SIG-M5 treated with dmso at 0.1 percent for 504 hours (cell line): ENCODE measurements at regions not wholly inside any gene's neighbourhood (a gene's known extent, or its start where the extent isn't known, plus 50 kb on each side); places are given as distances from the start of the nearest gene placed in this dataset.
A peak's percentile ranks its signal among the peaks of the same experiment; 100 is the strongest.
"Not testable (repeated sequence)": the region's sequence is repeated elsewhere in the genome, so short reads cannot be mapped to it uniquely, and the experiment has no call there.

Source experiments
- DNase-seq: peaks from one replicate; lab custom pipeline; 2025; ENCODE audit not compliant: unreplicated experiment; lab: John Stamatoyannopoulos, UW

DNA sequence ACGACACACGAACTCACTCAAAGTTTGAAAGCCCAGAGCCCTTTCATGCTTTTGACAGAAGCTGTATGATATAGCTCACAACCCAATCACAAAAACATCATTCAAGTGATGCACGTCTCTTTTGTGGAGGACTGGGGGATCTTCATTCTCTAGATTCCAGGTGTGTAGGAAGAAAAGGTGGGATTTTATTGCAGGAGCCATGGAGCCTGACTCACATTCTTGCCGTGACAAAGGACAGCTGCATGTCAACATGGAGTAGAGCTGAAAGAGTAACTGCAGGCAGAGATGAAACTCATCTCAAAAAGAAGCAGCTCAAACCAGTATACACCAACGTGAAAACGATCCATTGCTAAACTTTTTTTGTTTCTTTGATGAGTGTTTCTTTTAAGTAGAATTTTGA lies 50.9 kb upstream of the PDE1A start:
- no peak for DNase-seq

- DNase-seq = no peak
These were observed 54.8 kb upstream of the PDE1A start for GRCh38 chr2:182481676-182482075.

GRCh38 chr2:182482511-182482910 lies 55.7 kb upstream of the PDE1A start:
- DNase-seq = no peak

DNA sequence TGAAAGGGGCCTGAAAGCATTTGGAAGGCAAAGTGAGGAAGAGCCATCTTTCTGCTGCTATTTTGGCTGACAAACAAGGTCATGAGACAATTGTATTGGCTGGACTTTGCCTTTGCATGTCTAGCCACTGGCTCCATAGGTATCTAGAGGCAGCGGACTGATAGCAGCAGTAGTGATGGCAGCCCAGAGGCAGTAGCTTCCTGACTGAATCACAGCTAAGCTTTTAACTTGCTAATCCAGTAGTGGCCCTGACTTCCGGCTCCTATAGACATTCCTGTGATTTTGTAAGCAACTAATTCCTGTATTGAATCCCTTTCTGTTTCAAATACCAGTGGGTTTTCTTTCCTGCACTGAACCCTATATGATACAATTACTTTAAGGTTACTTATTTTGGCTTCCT lies 69.8 kb upstream of the PDE1A start:
- no peak for DNase-seq

DNA sequence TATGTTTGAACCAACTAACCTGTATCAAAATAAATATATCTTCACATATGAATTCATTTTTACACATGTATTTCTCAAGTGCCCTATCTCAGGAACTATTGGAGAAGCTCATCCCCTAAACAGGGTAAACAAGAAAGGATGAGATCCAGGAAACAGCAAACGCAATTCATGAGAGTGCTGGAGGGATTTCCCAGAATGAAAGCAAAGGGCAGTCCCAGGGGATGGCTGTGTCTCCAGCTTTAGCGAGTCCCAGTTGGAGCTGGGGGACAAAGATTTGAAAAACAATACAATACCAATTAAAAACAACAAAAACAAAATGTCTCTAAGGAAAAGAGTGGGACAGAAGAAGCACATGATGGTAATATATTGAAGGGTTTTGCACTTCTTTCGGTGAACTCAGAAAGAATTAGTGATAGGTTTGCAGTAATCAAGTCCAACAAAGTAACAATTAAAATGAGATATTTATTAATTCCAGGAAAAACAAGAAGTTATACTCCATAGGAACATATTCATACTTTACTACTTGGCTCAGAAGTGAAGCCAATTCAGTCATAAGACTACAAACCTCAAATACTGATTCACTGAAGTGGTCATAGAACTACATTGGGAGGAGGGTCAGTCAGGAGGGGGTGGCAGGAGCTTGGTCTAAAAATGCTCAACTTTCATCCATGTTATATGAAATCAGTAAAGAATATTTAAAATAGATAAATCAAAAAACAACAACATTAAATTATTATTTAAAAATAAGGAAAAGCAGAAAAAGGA lies 73.1 kb upstream of the PDE1A start:
- no peak for DNase-seq

GRCh38 chr2:182503886-182504285 lies 77.0 kb upstream of the PDE1A start:
- no peak for DNase-seq

- no peak for DNase-seq
These were observed 78.1 kb upstream of the PDE1A start for GRCh38 chr2:182504903-182505302.

DNA sequence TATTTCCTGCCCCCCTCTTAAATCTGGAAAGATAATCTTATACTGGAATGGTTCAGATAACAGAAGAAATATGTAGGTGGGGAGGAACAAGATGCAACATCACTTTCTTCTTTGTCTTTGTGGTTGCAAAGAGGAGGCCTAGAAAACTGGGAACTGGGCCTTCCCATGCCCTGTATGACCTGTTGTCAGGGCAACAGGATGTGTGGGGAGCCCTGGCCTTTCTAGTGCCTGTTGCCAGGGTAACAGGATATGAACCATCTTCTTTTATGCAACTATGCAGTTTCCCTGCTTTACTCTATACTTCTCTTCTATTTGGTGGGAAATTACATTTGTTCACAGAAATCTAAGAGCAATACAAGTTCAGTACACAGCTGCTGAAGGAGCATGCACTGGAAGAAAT lies 79.8 kb upstream of the PDE1A start:
- no peak for DNase-seq

- not testable (repeated sequence) for DNase-seq
These were observed 81.7 kb upstream of the PDE1A start for GRCh38 chr2:182508583-182508982.

GRCh38 chr2:182509216-182509615 lies 82.4 kb upstream of the PDE1A start:
- no peak for DNase-seq

DNA sequence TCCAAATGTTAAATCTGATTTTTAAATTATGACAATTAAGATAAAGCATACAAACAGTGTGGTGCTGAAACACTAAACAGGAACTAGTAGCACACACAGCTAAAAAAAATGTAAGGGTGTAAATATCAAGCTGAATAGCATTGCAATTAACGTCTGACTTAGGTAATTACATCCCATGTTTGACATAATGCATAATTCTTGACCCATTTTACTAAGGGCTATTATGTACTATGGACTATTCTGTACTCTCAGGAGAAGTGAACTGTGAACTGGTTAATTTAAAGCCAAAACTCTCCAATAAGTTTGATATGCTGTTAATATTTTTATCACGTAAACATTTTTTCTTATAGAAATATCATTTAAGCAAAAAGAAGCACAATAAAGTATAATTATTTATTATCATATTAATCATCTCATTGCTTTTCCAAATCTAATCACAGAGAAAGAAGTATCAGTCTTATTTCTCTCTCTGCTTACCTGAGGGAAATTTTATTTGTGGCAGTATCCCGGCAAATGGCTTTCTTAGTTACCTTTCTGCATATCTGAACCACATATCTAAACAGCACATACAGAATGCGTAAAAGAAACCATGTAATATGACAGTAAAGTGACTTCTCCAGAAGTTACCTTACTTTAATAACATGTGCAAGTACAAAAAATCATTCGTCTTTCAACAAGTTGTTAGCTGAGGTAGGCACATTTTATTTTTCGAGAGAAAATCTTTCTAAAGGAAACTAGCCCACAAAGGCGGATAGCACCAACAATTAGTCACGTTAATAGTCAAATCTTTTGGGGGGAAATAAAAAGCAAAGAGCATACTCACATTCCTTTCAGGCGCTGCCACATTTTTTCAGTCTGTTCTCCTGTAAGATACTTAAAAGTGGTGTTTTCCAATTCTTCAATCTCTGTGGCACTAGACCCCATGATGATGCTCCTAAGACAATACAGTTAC lies 94.9 kb upstream of the PDE1A start:
- no peak for DNase-seq

DNA sequence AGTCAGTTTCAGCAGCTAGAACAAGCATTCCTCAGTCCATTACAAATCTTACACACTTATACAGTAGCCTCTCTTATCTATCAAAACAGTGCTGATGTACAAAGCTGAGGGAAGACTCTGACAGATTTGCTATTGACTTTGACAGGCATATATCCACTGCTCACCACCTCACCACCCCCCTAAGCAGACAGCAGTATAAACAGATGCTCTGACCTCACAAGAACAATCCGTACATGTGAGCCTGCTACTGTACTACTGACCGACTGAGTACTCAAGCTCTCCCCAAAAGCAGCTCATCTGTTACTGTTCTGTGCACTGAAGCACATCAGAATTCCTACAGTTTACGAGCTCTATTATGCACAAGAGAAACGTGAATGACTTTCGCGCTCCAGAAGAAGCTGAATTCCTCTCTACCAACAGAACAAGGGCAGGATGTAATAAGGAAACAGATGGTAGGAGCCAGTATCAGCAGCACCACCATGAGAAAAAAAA lies 95.6 kb upstream of the PDE1A start:
- no peak for DNase-seq

DNA sequence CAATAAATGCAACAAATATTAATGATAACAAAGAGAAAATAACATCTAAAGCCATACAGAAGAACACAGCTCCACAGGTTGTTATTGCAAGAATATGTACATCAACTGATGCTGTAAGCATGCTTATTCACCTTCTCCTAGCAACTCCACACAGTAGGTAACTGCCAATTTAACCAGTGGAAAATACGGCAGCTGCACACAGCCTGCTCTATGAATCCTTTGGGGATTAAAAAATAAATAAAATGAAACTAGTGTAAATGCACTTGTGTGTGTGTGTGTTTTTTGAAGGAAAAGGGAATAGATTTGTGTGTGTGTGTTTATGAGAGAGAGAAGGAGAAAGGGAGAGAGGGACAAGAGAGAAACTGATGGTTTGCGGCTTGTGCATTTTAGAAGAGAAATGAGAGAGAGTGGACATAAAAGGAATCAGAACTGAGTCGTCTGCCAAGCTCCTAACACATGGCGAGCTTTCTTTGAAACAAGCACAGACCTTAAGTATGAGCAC lies 96.2 kb upstream of the PDE1A start:
- no peak for DNase-seq

- DNase-seq = no peak
These were observed 103.8 kb upstream of the PDE1A start for GRCh38 chr2:182530636-182531035.

DNA sequence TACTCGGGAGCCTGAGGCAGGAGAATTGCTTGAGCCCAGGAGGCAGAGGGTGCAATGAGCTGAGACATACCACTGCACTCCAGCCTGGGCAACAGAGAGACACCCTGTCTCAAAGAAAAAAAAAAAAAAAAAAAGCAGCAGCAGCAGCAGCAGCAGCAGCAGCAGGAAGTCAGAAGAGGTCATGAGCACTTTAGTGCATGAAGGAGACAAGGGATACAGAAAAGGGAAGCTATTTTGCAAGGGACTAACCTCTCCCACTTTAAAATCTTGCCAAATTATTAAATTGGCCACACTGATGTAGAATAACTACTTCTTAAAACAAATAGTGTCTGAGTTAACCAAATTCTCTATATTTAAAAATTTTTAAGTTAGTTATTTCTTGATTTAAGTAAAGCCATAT lies 113.4 kb upstream of the PDE1A start:
- DNase-seq = peak; percentile 63

DNA sequence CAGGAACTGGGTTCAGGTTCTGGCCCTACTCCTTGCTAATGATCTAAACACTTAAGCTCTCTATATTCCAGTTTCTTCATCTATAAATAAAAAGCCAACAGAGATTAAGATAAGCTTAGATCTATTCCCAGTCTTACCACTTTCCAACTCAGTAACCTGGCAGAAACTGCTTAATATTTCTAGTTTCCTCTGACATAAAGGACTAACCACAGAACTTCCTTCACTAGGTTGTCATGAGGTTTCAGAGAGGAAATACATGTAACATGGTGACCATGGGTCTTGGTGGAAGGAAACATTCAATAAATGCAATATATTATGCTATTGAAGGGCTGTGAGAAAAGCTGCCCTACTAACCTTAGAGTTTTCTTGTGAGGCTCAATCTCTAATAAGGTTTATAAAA lies 114.4 kb upstream of the PDE1A start:
- DNase-seq = no peak

- no peak for DNase-seq
These were observed 115.8 kb upstream of the PDE1A start for GRCh38 chr2:182542501-182543258.

- no peak for DNase-seq
These were observed 117.1 kb upstream of the PDE1A start for GRCh38 chr2:182543741-182544525.

DNA sequence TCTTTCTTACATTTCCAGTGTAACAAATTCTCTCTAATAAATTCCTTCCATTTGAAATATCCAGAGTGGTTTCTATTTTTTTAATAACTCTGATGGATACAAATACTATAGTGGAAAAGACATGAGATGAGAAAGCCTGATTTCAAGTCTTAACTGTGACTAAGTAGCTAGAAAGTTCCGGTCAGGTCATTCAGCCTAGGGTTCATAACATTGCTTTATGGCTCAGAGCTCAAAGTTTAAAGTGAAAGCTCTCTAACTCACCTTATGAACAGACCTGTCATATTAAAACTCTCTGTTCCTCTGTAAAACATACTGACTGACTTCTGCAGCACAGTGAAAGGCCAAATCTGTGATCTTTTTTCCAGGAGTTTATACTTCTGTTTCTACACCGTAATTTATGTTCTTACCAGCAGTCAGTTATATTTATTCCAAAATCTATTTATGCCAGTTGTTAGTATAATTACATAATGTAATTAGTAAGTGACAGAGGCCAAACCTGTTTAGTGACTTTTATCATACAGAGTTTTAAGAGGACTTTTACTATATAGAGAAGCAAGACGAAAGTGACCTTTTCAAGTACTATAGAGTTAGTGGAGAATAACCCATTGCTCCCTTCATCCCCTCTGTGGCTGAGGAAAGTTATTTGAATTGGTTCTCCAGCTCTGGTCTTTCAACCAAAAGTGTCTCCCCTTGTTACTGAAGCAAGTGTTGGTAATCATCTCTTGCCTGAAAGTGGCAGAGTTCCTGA lies 118.8 kb upstream of the PDE1A start:
- DNase-seq = no peak
